PC-3 (cell line): ENCODE measurements at regions not wholly inside any gene's neighbourhood (a gene's known extent, or its start where the extent isn't known, plus 50 kb on each side); places are given as distances from the start of the nearest gene placed in this dataset.

Source experiments
- CTCF ChIP-seq: fragments of 300-600 bp; sonication (generic); conservative IDR thresholded peaks from 2 replicates; pipeline ENCODE4 v1.5.1; 2017; ENCODE audit warnings: antibody characterized with exemption, low read depth, mild to moderate bottlenecking, low read length
- EZH2 ChIP-seq: fragments of 300-600 bp; sonication (generic); IDR thresholded peaks from one replicate; pipeline ENCODE4 v1.6.1; 2017; ENCODE audit warnings: antibody characterized with exemption, mild to moderate bottlenecking, low read length; ENCODE audit not compliant: unreplicated experiment
- EZH2phosphoT487 ChIP-seq: fragments of 300-600 bp; sonication (generic); IDR thresholded peaks from 2 replicates; pipeline ENCODE4 v1.6.1; 2018; ENCODE audit warnings: mild to moderate bottlenecking, antibody characterized with exemption, low read length, borderline replicate concordance

GRCh38 chr10:117476281-117476680 is 66.3 kb upstream of the EMX2 start:
- TF ChIP-seq CTCF (no peak), EZH2 (no peak), EZH2phosphoT487 (no peak)
